Natural killer cell treated with Interleukin-12 subunit alpha and Interleukin-12 subunit beta and Interleukin-15 and Interleukin-18, amount 100 ng/mL, for 72 hours (primary cell): ENCODE measurements at regions not wholly inside any gene's neighbourhood (a gene's known extent, or its start where the extent isn't known, plus 50 kb on each side); places are given as distances from the start of the nearest gene placed in this dataset.

Experiments
- ATAC-seq, 2 donors: fragments of 150-1000 bp; cut with Tn5 transposase in 1 of 2; sonication (Bioruptor Pico), chemical (Tn5 transposase) in 1 of 2; 2 replicates each; pipeline ENCODE4 v1.10.0; 2021
- DNase-seq: peaks from one replicate; pipeline ENCODE4 v3.0.0; 2022; ENCODE audit warnings: low spot score
- H3K27ac Mint-ChIP-seq, 2 donors: 1 replicate in 1 of 2; 2 replicates in 1 of 2; pipeline ENCODE4 v1.8.0; 2022; ENCODE audit warnings: mixed read lengths in 2 of 2, mild to moderate bottlenecking in 1 of 2, moderate library complexity in 1 of 2
- H3K27me3 Mint-ChIP-seq, 2 donors: 1 replicate in 1 of 2; 2 replicates in 1 of 2; pipeline ENCODE4 v1.8.0; 2022; ENCODE audit warnings: mixed read lengths in 2 of 2
- H3K36me3 Mint-ChIP-seq: one replicate; pipeline ENCODE4 v1.8.0; 2022; ENCODE audit warnings: mixed read lengths
- H3K4me1 Mint-ChIP-seq, 2 donors: 1 replicate in 1 of 2; 2 replicates in 1 of 2; pipeline ENCODE4 v1.8.0; 2022; ENCODE audit warnings: low read depth in 2 of 2, mixed read lengths in 2 of 2, mild to moderate bottlenecking in 1 of 2
- H3K4me3 Mint-ChIP-seq: one replicate; pipeline ENCODE4 v1.8.0; 2022; ENCODE audit warnings: mixed read lengths
- H3K9me3 Mint-ChIP-seq: 2 replicates; pipeline ENCODE4 v1.8.0; 2022; ENCODE audit warnings: mixed read lengths

DNA sequence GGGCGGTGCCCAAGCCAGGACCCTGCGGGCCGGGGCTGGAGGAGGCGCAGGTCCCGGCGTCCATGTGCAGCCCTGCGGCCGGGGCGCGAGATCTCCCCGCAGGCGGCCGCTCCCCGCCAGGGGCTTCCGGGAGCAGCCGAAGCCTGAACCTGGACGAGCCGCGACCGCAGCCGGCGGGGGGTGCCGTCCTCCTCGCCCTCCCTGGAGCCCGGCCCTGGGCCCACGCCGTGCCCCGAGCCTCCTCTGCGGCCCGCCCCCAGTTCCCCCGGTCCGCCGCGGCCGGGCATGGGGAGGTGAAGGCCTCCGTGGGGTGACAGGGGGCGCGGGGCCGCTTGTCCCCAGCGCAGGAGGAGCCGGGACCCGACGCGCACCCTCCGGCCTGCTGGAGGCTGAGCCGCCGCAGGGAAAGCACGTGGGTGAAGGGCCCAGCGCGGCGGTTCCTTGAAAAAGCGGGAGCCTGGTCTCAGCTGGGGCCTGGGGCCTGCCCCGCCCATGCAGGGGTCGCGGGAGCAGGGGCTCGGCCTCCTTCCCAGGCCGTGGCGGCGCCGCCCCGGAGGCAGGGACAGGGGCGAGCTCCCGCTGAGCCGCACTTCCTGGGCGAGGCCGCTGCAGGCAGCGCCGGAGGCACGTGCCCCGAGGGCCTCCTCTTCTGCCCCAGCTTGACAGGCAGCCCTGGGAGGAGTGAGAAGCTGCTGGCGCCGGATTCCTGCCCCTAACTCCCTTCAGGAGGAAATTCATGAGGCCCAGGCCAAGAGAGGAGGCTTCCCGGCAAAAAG, 55.6 kb upstream of the PPP2R5C start:
- DNase-seq: no peak
- H3K9me3 Mint-ChIP-seq: no peaks in the 10 kb centered on the region
- H3K4me1 Mint-ChIP-seq: peaks cover 30 to 40% of the 10 kb centered on the region in 2 donors
- peak; percentile 74 to 80 for ATAC-seq
- H3K4me3 Mint-ChIP-seq: peak overlapping the region; percentile 69
- H3K27me3 Mint-ChIP-seq: peaks cover 6 to 8% of the 10 kb centered on the region in 2 donors
- peak overlapping the region; percentile 77 to 93 for H3K27ac Mint-ChIP-seq
- no peaks in the 10 kb centered on the region for H3K36me3 Mint-ChIP-seq

DNA sequence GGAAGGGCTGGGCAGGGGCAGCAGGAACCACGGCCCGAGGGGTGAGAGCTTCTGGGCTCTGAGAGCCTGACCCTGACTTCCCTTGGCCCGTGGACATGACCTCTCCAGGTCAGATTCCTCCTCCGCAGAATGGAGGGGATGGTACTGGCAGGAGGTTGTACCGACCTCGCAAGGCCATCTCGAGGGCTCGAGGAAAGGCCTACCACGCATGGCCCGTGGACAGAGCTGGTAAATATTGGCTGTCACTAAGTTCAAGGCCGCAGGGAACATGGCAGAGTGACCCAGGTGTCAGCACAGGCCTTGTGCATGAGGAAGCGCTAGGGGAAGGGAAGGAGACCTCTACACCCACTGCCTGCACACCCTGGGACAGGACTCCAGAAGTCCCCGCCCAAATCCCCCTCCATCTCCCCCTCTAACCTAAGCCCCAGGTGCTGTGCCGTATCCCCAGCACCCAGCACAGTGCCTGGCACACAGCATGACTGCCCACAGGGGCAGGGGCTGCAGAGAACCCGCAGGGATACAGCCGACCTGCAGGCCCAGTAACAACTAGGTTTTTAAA, 54.9 kb upstream of the PPP2R5C start:
- peaks cover 6 to 7% of the 10 kb centered on the region in 2 donors for H3K27me3 Mint-ChIP-seq
- peaks cover 35 to 44% of the 10 kb centered on the region in 2 donors for H3K4me1 Mint-ChIP-seq
- peak overlapping the region; percentile 42 to 77 for H3K27ac Mint-ChIP-seq

DNA sequence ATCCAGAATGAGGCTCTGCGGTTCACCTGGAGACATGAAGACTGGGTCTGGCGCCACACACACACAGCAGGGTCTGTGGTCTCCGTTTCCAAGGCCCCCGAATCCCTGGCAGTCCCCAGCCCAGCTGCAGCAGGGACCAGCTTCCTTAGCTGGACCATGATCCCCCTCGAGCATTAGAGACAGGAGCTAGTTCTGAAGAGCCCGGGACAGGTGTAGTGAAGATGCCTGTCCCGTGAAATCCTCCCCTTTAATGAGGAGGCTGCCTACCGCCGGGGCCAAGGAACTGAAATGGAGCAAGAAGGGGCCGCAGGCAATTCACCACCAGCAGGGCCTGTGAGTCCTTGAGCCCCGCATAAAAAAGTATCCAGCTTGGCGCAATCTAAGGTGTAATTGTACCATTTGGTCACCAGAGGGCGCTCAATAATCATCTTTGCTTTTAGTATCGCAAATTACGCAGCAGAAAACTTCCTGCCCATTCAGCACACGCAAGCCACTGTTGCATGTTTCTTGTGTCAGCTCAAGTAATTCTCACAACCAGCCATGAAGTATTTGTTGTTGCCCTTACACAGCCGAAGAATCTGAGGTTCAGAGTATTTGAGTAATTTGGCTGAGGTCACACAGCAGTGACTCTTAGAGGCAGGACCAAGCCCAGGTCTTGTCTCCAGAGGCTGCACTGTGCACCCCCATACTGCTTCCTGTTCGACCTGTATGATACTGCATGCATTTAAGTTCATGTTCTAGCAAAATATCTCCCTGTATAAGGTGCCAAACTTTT, 54.3 kb upstream of the PPP2R5C start:
- H3K27ac Mint-ChIP-seq: peak overlapping the region; percentile 42 to 77
- H3K4me3 Mint-ChIP-seq: peak overlapping the region; percentile 57
- H3K27me3 Mint-ChIP-seq: peaks cover 6 to 7% of the 10 kb centered on the region in 2 donors
- no peaks in the 10 kb centered on the region for H3K9me3 Mint-ChIP-seq
- peaks cover 35 to 44% of the 10 kb centered on the region in 2 donors for H3K4me1 Mint-ChIP-seq
- DNase-seq (no peak), ATAC-seq (peak; percentile 63 to 73)
- no peaks in the 10 kb centered on the region for H3K36me3 Mint-ChIP-seq

More for the DNA sequence above, 54.9 kb upstream of the PPP2R5C start:
- ATAC-seq (no peak), DNase-seq (no peak)
- no peaks in the 10 kb centered on the region for H3K36me3 Mint-ChIP-seq
- H3K4me3 Mint-ChIP-seq: no peak overlapping the region
- H3K9me3 Mint-ChIP-seq: no peaks in the 10 kb centered on the region

DNA sequence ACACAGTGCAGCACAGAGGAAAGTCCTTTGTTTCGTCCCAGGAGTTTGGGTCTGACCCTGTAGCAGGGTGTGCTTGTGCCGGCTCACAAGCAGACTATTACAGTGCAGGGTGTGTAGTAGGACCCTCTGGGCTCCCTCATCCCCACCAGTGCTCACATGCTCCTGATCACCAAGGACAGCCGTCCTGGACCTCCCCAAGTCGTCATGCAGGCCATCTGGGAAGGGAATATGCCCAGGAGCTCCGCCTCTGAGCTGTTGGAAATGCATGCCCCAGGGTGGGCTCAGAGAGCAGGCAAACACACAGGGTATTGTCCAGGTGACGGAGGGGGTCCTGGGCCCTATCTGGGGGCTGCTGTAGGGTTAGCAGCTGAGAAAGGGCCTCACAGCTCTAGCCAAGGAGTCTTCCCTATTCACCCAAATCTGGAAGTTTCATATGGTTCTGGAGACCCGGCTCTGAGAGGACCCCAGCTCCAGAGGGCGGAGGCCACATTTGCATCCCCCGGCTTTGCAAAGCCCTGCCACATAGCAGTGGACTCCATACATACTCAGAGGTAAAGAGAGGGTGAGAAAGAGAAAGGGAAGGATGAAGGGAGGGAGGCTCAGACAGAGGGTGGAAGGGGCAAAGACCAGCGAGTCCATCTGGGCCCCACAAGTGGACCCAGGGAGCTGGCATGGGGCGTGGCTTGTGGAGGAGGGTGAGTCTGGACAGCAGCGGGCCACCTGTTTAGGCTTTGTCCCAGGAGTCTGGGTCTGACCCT, 53.5 kb upstream of the PPP2R5C start:
- Mint-ChIP-seq H3K27ac (peak overlapping the region; percentile 42 to 77), H3K4me1 (peaks cover 35 to 44% of the 10 kb centered on the region in 2 donors), H3K36me3 (no peaks in the 10 kb centered on the region), H3K4me3 (no peak overlapping the region), H3K9me3 (no peaks in the 10 kb centered on the region), H3K27me3 (peaks cover under 1 to 3% of the 10 kb centered on the region in 2 donors)
- no peak for DNase-seq
- peak in 1 of 2 donors; percentile 46 for ATAC-seq

DNA sequence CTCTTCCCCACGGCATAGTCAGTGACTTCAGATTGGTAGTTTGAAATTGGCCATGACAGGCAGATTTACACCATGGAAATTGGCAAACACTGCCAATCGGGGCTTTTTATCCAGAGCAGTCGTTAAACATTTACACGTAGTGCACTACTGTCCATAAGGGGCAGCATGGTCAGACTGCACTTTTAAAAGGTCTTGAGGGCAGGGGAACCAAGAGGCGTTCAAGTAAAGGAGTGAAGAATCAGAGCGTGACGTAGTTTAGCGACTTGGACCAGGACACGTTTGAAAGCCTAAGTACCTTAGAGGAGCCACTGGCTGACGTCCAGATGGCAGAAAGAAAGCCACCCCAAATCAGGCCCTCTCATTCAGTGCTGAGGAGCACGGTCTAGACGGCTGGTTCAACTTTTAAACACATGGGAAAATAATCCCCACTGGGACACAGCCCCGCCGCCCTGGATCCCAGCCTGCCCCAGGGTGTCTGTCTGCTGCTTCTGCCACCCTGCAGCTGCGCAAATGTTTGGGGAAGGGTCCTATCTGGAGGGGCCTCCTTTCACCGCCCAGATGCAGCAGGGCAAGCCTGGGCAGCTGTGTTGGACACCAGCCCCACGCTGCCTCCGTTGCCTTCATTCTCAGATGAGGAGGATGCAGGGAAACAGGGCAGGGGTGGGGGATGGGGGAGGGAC, 52.5 kb upstream of the PPP2R5C start:
- no peak overlapping the region for H3K4me3 Mint-ChIP-seq
- DNase-seq (no peak), ATAC-seq (no peak)
- peak overlapping the region; percentile 42 to 77 for H3K27ac Mint-ChIP-seq
- H3K36me3 Mint-ChIP-seq: peaks cover 5% of the 10 kb centered on the region
- peaks cover 0 to 3% of the 10 kb centered on the region in 2 donors for H3K27me3 Mint-ChIP-seq
- peaks cover 39 to 50% of the 10 kb centered on the region in 2 donors for H3K4me1 Mint-ChIP-seq
- no peaks in the 10 kb centered on the region for H3K9me3 Mint-ChIP-seq

DNA sequence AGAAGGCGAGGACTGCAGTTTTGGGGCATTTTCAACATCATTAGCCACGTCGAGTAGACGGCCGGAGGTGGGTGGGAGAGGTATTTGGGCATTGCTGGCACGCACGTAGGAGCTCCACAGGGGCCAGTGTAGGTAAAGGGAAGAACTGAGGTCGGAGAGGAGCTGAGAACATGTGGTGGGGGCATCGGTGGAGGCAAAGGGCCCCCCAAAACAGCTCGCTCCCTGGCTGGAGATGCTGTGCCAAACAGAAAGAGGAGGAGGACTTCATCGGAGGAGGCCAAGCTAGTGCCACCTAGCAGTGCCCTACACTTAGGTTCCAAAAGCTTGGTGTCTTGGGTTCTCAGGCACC, 52.0 kb upstream of the PPP2R5C start:
- Mint-ChIP-seq H3K36me3 (peaks cover 6% of the 10 kb centered on the region), H3K27ac (peak overlapping the region; percentile 42 to 77), H3K27me3 (peaks cover 0 to 3% of the 10 kb centered on the region in 2 donors), H3K4me1 (peaks cover 42 to 55% of the 10 kb centered on the region in 2 donors), H3K9me3 (no peaks in the 10 kb centered on the region), H3K4me3 (no peak overlapping the region)
- no peak for ATAC-seq
- no peak for DNase-seq

DNA sequence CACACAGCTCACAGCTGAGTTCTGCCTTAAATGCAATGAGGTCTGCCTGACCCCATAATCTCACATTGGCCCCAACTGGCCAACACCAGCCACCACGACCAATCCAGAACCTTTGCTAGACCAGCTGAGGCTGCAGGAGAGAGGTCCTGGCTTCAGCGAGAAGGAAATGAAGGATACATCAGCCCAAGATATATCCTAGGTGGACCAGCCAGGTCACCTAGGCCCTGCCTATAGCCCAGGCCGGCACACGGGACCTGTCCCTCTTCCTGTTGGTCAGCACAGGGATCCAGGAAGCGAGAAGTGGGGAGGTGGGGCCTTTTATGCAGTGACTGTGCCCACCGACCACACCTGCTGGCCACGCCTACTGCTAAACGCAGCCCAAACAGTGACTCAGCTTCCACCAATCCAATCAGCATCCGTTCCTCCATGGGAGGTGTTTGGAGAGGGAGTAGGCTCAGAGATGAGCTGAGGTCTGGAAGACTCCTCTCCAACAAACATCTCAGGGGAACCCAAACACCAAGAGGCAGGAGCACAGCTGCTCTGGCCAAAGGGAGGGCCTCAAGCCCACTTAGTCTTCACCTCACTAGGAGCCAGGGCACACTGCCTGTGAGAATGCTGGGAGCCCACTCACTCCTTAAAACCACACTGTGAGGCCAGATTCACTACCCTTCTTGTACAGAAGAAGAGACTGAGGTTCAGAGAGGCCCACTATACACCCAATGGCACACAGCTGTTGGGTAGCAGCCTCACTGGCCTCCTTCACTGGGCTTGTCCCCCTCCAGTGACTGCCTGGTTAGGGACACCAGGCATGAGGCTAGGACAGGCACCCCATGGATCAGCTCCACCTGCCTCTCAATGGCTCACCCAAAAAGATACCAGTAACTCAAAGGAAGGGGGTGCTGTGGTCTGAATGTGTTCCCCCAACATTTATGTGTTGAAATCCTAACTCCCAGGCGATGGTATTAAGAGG, 51.3 kb upstream of the PPP2R5C start:
- H3K36me3 Mint-ChIP-seq: peaks cover 6% of the 10 kb centered on the region
- H3K9me3 Mint-ChIP-seq: no peaks in the 10 kb centered on the region
- peak overlapping the region; percentile 17 for H3K4me3 Mint-ChIP-seq
- peaks cover 42 to 55% of the 10 kb centered on the region in 2 donors for H3K4me1 Mint-ChIP-seq
- DNase-seq (no peak), ATAC-seq (no peak)
- peak overlapping the region; percentile 73 to 77 for H3K27ac Mint-ChIP-seq
- H3K27me3 Mint-ChIP-seq: peaks cover 0 to under 1% of the 10 kb centered on the region in 2 donors

DNA sequence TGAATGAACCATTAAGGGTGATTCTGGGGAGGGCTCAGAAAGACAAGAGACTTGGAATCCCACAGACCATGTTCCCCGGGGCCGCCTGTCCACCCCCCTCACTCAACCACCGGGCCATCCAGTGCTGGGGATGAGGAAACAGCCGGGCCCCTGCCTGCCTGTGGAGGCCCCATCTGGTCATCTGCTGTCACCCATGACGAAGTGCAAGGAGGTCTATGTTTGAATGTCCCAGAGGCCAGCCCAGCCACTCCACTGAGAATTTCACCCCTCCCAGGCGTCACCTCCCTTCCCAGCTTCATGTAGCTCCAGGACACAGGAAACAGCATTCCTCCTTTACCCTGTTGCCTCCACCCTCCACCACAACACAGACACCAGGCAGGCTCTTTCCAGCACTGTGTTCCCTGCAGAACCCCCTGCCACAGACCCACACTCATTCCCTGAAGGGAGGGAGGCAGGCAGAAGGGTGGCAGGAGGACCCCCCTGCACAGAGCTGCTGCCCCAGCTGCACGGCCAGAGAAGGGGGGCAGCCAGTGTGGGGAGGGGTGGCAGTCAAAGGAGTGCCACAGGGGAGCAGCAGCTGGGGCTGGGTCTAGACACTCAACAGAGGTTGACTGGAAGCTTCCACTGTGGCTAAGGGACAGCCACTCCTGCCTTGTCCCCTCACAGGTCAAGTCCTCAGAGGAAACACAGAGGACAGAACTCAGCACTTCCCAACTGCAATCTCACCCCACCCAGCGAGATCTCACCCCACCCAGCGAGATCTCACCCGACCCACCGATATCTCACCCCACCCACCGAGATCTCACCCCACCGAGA, 50.3 kb upstream of the PPP2R5C start:
- H3K4me3 Mint-ChIP-seq: peak overlapping the region; percentile 17
- H3K36me3 Mint-ChIP-seq: peaks cover 6% of the 10 kb centered on the region
- ATAC-seq: no peak
- H3K27me3 Mint-ChIP-seq: no peaks in the 10 kb centered on the region
- no peak for DNase-seq
- H3K27ac Mint-ChIP-seq: peak overlapping the region; percentile 73 to 77
- no peaks in the 10 kb centered on the region for H3K9me3 Mint-ChIP-seq
- H3K4me1 Mint-ChIP-seq: peaks cover 47 to 59% of the 10 kb centered on the region in 2 donors
